ENCODE measurements at regions not wholly inside any gene's neighbourhood (a gene's known extent, or its start where the extent isn't known, plus 50 kb on each side); places are given as distances from the start of the nearest gene placed in this dataset.

GRCh38 chr1:232211149-232211548 is 418.8 kb downstream of the SIPA1L2 start:
- TF ChIP-seq CTCF (optimal IDR thresholded peaks at IDR 0.05 in 1 of 3, IDR thresholded peaks at IDR 0.05 in 1 of 3, conservative IDR thresholded peaks at IDR 0.05 in 1 of 3; ENCODE audit: extremely low read depth in 1 of 3, insufficient read depth in 2 of 3, low read length in 3 of 3) = peak; percentile 55 to 73 (median 67)
- TF ChIP-seq EZH2 (IDR thresholded peaks at IDR 0.05; ENCODE audit: low read length) = no peak

Measured in keratinocyte (primary cell).